CD4-positive, alpha-beta T cell treated with Interleukin-4 for 1 hour (primary cell): ENCODE measurements at regions not wholly inside any gene's neighbourhood (a gene's known extent, or its start where the extent isn't known, plus 50 kb on each side); places are given as distances from the start of the nearest gene placed in this dataset.
"Not testable (repeated sequence)": the region's sequence is repeated elsewhere in the genome, so short reads cannot be mapped to it uniquely, and the experiment has no call there.

Experiments used
- DNase-seq, 2 donors: peaks; one replicate each; pipeline ENCODE4 v3.0.0-alpha.2; 2020 to 2022

DNA sequence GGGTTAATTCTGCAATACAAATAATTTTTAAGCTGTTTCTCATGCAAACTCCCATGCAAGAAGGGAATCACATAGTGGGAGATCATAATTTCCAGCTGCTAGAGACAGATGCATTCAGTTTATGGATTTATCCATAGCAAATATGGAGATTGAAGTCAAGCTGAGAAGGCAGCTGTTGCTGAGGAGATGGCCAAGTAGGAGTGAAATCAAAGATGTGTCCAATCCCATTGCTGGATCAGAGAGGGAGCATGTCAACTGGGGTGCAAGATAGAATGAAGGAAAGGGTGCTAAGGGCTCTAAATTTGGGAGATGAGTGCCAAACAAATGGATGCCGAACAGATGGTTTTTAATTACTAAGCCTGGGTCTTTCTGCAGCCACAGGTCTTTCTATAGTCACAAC, 504.5 kb downstream of the NFIB start:
- no peak for DNase-seq

DNA sequence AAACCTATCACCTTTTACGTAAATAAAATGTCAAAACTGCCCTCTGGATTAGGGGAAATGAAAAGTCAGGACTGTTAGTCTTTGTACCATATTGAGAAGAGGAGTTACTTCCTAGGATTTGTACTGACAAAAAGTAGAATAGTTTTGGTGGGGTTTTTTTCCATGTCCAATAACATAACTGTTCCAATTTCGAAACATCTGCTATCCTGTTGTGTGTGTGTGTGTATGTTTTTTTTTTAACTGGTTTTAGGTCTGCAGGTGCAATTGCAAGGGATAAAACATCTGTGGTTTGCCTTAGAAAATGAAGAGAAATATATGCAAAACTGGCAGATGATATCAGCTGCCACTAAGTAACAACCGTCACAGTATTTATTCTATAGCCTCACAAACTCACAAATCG, 506.8 kb downstream of the NFIB start:
- DNase-seq = no peak

DNA sequence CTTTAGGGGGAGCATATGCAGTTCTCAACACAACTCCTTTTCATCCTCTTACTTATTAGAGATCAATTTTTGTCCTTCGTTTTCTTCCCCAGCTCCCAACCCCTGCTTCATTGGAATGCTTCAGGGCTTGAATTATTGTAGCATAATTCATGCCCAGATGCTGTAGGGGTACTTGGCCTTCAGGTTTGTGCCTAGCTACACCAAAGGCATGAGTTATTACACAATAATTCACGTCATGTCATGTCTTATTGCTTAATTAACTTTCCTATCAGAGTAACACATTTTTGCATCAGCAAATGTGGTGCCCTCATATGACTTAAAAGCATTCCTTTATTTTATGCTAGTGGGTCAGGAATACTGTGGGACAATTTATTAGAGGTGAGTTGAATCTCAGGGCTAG, 507.2 kb downstream of the NFIB start:
- DNase-seq = no peak

DNA sequence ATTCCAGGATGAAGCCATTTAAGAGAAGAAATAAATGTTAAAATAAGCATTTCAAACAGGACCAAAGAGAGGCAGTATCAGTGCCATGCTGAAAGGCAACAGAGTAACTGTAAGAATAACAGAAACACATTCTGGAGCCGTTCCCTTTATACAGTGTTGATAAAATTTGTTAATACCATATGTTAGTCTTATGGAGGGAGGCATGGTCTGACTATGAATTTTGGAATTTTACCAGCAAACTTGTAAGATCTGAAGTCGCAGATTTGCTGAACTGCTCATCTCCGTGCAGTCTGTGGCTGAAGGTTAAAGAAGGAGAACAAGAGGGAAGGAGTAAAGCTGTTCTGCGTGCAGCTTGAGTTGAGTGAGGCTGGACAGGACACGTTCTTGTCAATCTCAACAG, 508.4 kb downstream of the NFIB start:
- no peak for DNase-seq

DNA sequence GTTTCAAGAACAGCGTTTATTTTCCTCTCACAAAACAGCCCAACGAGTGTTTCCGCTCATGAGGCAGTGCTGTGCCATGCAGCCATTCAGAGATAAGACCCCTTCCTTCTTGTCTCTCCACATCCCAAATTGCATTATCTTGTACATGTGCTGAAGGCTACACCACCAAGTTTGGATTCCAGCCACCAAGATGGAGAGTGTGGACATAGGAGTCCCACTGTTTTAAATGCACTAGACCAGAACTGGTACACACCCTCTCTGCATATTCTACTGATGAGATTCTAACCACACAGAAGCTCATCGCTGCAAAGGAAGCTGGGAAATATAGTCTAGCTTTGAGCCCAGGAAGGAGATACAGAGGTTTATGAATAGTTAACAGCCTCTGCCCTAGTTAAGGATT, 509.4 kb downstream of the NFIB start:
- no peak for DNase-seq

DNA sequence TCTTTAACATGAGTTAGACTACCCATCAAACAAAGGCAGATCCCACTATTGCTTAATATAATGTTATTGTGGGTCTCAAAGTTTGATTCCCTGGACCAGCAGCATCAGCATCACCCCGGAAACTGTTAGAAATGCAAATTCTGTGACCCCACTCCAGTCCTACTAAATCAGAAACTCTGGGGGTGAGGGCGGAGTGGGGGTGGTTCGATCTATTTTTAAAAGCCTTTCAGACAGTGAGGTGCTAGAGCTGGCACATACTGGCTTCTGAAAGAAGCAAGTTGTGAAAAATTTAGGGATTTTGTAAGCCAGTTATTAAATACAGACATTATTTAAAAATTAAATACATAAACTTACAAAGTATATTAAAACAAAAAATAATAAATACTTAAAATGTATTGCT, 513.2 kb downstream of the NFIB start:
- no peak for DNase-seq

DNA sequence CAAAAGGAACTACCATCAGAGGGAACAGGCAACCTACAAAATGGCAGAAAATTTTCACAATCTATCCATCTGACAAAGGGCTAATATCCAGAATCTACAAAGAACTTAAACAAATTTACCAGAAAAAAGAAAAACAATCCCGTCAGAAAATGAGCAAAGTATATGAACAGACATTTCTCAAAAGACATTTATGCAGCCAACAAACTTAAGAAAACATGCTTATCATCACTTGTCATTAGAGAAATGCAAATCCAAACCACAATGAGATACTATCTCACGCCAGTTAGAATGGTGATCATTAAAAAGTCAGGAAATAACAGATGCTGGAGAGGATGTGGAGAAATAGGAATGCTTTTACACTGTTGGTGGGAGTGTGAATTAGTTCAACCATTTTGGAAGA, 516.2 kb downstream of the NFIB start:
- not testable (repeated sequence) for DNase-seq

DNA sequence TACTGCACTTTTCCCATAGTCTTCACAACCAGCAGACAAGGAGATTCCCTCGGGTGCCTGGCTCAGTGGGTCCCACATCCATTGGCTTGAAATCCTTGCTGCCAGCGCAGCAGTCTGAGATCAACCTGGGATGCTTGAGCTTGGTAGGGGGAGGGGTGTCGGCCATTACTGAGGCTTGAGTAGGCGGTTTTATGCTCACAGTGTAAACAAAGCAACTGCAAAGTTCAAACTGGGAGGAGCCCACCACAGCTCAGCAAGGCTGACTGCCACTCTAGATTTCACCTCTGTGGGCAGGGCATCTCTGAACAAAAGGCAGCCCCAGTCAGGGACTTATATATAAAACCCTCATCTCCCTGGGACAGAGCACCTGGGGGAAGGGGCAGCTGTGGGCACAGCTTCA, 512.3 kb upstream of the MPDZ start:
- no peak for DNase-seq

DNA sequence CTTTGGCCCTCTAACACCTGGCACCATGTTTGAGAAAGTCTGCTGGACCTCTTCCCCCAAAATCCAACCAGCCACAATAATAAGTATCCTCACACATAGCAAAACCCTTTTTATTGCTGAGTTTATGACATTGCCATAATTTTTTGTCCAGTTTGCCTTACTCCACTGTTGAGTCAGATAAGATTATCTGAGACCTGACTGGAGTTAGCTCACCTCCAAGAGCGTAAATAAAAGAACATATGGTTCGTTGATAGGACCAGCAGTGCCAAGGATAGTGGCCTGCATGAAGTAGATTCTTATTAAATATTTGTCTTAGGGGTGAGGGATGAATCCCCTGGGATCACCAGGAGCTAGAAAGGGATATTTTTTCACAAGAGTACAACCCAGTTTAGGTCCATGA, 510.6 kb upstream of the MPDZ start:
- no peak for DNase-seq

DNA sequence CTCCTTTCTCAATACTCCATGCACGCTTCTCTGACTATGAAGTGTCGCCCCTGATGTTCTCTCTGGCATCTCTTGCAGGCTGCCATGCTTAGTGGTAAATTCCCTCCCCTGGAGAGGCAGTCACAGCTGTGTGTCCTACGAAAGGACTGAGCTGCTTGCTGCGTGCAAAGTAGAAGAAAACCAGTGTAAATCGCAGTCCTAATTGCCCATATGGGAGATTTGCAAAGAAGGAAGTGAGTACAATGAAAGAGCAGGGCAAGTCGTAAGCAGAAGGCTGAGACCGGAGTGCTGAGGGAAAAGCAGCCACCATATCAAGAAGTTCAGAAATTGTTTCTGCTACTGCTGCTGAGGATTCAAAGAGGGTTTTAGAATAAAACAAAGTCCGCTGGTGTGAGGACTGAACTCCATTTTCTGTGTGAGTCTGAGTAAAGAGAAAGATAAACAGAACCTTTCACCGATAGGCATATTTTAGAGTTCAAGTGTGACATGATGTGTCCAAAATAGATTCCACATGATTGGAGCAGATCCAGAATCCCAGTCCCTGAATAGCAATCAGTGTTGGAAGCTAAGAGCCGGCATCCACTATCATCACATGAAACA, 507.8 kb upstream of the MPDZ start:
- no peak for DNase-seq

DNA sequence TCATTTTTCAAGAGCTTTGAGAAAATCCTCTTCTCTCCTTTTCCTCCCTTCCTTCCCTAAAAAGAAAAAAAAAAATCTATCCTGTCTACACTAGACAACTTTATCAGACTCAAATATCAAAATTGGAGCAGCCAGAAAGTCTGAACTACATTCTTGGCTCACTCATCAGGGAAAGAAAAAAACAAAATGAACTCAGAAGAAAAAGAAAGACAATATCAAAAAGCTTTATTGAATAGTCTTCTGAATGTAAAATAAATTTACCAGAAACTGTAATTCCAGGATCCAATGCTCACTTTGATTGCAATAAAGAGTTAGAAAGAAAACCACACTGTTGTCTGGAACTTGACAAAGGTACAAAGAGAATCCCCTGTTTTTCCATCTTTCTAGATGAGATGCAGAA, 507.2 kb upstream of the MPDZ start:
- no peak for DNase-seq

DNA sequence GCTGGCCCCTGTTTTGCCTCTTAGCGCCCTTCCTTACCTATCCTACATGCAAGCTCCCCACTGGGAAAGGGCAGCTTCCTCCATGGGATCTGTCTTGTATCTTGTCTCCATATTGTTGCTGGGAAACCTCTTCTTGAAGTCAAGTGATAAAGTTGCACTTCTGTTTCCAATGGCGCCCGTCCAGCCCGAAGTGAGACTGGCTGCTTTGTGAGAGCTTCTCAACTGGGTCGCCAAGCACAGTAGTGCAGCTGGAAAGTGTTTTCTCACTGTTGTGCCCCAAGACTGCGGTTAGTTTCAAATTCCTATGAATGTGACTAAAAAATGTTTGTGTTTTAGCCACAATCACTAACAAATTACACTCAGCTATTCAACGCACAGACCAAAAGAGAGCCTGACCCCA, 506.6 kb upstream of the MPDZ start:
- no peak for DNase-seq

- no peak for DNase-seq
These were observed 499.6 kb upstream of the MPDZ start for GRCh38 chr9:13779106-13779505.

- no peak for DNase-seq
These were observed 499.1 kb upstream of the MPDZ start for GRCh38 chr9:13778631-13779030.

GRCh38 chr9:13770956-13771355, 491.5 kb upstream of the MPDZ start:
- no peak for DNase-seq

DNA sequence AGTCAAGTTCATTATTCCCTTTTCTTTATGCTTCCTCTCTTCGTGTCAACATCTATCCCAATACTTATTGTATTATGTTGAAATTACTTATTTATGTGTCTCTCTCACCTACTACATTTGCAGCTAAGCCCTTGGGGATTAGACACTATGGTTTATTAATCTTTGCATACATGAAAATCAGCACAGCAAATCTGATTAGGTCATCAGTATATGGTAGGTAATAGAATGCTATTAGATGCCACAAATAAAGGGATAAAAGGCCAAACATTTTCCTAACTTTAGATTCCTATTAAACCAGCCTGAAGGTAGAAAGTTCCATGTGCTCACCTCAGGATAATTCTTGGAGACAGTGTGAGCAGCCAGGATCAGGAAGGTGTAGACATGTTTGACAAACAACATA, 490.1 kb upstream of the MPDZ start:
- DNase-seq = no peak

DNA sequence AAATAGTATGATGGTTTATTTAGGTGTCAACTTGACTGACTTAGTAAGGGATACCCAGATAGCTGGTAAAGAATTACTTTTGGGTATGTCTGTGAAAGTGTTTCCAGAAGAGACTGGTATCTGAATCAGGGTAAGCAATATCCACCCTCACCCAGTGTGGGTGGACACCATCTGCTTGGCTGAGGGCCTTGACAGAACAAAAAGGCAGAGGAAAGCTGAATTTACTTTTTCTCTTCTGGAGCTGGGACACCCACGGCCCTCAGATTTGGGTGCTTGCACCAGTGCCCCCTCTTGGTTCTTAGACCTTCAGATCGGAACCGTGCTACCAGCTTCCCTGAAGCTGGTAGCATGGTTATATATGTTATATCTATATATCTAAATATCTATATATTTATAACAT, 489.5 kb upstream of the MPDZ start:
- no peak for DNase-seq

DNA sequence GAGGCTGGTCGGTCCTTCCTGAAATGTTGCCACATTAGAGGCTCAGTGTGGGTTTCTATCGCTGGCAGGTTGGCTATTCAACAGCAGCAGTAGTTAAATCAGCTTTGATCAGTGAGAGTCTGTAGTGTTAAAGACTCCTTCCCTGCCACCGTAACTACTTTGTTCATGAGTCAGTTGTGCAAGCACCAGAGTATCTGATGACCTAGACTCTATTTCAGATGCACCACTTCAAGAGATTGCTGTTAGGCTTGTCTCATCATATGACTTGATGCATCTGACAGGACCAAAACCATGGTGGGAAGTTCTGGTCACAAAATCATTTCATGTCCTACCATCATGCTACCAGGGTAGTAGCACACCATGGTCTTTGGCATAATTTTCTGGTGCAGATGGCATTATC, 482.7 kb upstream of the MPDZ start:
- DNase-seq = no peak

DNA sequence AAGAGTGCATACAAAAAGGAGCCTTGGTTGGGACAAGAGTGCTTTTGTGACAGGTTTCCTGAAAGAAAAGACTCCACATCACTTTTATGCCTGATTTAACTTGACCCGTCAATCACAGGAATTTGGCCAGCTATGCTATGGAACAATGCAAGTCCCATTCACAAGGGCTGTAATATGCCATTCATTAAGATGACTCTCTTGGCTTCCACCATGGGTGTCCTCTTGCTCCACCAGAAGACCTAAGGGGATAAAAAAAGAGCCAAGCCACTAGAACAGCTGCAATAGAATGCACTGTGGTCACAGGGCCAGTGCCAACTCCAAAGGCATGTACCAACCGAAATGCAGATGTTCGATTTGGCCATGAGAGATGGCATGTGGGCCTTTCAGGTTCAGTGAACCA, 480.1 kb upstream of the MPDZ start:
- DNase-seq = no peak

- DNase-seq = no peak
These were observed 479.4 kb upstream of the MPDZ start for GRCh38 chr9:13758936-13759335.

GRCh38 chr9:13756943-13757342, 477.5 kb upstream of the MPDZ start:
- DNase-seq = no peak

GRCh38 chr9:13755551-13755950, 476.1 kb upstream of the MPDZ start:
- no peak for DNase-seq

DNA sequence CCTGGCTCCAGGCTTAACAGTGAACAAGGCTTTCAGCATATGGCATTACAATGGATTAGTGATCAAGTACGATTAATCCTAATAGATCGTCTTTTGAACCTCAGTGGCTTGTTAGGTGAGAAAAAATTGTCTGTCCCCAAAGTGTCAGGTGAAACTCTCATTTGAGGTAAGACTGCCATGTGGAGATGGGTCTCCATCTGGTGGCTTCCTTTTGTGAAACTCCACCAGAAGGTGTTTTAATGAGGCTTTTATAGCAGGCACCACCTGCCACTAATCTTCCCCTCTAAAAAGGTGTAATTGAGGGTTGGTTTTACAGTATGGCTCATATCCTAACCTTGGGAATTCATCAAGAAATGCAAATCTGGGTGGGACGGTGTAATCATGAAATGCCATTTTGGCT, 471.1 kb upstream of the MPDZ start:
- no peak for DNase-seq

DNA sequence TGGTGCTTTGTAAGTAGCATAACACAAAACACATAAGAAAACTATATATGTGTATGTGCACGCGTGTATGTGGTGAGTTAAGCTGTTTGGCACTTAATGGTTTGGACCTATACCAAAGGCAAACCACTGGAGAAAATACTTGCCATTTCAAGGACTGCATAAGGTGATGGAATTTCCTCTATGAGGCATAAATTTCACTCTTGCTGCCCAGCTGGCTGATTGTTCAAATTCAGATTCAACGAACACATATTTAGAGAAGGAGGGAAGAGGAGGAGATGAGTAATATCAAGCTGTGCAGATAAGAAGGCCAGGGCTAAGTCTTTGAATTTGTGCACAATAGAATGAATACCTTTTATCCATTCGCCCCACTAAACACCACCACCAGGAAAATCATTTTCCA, 470.6 kb upstream of the MPDZ start:
- no peak for DNase-seq

- DNase-seq = no peak
These were observed 467.4 kb upstream of the MPDZ start for GRCh38 chr9:13746876-13747275.
